22Rv1 (cell line): ENCODE measurements at regions not wholly inside any gene's neighbourhood (a gene's known extent, or its start where the extent isn't known, plus 50 kb on each side); places are given as distances from the start of the nearest gene placed in this dataset.

Source experiments
- ZFX ChIP-seq: fragments of 450-650 bp; IDR thresholded peaks from 2 replicates; pipeline ENCODE4 v1.6.1; 2017; ENCODE audit warnings: antibody characterized with exemption, borderline replicate concordance
- TF ChIP-seq, protein P1 (sequence below): fragments of 450-650 bp; IDR thresholded peaks from 2 replicates; pipeline ENCODE4 v1.5.1; 2017; ENCODE audit warnings: mild to moderate bottlenecking

DNA sequence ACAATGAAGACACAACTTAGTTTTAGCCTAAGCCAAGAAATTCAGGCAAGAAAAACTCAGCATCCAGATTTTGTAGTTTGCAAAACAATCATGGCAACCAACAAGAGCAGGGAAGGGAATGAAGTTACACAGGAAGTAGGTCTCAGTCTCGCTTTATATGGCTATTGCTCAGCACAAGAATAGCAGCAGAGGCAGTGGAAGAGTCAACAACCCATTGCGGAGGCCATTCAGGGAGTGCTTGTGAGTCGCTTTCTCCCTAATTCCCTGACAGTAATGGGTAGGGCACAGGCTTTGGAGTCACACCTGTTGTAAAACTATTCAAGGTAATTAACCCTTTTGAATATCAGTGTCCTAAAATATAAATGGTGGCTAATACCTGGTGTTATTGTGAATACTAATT, 238.5 kb downstream of the HDGFL1 start:
- TF ChIP-seq, protein P1, sequence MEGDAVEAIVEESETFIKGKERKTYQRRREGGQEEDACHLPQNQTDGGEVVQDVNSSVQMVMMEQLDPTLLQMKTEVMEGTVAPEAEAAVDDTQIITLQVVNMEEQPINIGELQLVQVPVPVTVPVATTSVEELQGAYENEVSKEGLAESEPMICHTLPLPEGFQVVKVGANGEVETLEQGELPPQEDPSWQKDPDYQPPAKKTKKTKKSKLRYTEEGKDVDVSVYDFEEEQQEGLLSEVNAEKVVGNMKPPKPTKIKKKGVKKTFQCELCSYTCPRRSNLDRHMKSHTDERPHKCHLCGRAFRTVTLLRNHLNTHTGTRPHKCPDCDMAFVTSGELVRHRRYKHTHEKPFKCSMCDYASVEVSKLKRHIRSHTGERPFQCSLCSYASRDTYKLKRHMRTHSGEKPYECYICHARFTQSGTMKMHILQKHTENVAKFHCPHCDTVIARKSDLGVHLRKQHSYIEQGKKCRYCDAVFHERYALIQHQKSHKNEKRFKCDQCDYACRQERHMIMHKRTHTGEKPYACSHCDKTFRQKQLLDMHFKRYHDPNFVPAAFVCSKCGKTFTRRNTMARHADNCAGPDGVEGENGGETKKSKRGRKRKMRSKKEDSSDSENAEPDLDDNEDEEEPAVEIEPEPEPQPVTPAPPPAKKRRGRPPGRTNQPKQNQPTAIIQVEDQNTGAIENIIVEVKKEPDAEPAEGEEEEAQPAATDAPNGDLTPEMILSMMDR = no peak
- TF ChIP-seq ZFX = no peak
